ENCODE measurements at regions not wholly inside any gene's neighbourhood (a gene's known extent, or its start where the extent isn't known, plus 50 kb on each side); places are given as distances from the start of the nearest gene placed in this dataset.

DNA sequence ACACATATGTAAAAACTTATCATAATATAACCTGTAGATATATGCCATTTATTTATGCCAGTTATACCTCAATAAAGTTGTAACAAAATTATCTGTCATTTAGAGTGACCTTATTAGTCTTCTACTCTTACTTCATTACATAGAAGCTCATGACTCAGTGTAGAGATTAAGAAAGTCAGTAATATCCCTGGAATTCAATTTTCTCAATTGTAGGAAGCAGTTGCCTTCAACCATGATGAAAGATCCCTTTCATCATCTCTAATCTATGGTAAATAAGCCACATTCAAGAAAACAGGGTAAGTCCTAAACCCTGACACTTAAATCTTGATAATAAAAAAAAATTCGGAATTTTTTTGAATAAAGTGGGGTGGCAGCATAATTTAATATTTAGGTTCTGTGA lies 216.5 kb upstream of the PEX5L start (continued):
- TF ChIP-seq, protein P1, sequence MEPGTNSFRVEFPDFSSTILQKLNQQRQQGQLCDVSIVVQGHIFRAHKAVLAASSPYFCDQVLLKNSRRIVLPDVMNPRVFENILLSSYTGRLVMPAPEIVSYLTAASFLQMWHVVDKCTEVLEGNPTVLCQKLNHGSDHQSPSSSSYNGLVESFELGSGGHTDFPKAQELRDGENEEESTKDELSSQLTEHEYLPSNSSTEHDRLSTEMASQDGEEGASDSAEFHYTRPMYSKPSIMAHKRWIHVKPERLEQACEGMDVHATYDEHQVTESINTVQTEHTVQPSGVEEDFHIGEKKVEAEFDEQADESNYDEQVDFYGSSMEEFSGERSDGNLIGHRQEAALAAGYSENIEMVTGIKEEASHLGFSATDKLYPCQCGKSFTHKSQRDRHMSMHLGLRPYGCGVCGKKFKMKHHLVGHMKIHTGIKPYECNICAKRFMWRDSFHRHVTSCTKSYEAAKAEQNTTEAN (CRISPR knock-in tag; IDR thresholded peaks at IDR 0.05): no peak
- TF ChIP-seq SMAD4 (CRISPR knock-in tag; IDR thresholded peaks at IDR 0.05): no peak
- TF ChIP-seq, protein P2, sequence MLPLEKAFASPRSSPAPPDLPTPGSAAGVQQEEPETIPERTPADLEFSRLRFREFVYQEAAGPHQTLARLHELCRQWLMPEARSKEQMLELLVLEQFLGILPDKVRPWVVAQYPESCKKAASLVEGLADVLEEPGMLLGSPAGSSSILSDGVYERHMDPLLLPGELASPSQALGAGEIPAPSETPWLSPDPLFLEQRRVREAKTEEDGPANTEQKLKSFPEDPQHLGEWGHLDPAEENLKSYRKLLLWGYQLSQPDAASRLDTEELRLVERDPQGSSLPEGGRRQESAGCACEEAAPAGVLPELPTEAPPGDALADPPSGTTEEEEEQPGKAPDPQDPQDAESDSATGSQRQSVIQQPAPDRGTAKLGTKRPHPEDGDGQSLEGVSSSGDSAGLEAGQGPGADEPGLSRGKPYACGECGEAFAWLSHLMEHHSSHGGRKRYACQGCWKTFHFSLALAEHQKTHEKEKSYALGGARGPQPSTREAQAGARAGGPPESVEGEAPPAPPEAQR (CRISPR knock-in tag; IDR thresholded peaks at IDR 0.05): no peak
- TF ChIP-seq ZNF138 (CRISPR knock-in tag; conservative IDR thresholded peaks at IDR 0.05): no peak

DNA sequence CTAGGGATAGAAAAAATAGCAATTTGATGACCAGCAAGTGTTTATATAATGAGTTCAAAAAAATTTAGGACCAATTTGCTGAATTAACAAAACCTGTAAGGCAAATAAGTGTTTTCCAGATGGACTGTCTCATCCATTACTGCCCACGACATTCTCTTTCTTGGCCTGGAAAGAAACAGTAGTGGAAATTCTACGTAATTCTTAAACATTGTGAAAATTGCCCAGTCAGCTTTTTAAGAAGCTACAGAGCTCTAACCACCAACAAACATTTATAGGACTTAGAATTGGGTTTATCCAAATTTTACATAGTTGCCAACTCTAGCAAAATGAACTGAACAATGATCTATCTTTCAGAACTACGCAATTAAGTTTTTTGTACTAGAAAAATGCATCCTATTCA lies 227.7 kb upstream of the PEX5L start:
- TF ChIP-seq, protein P1 (CRISPR knock-in tag; IDR thresholded peaks at IDR 0.05): no peak
- TF ChIP-seq E2F4 (CRISPR knock-in tag; IDR thresholded peaks at IDR 0.05; ENCODE audit: borderline replicate concordance, low read depth): no peak
- TF ChIP-seq MYBL2 (CRISPR knock-in tag; IDR thresholded peaks at IDR 0.05): no peak
- no peak for TF ChIP-seq ELF4 (CRISPR knock-in tag; IDR thresholded peaks at IDR 0.05; ENCODE audit: low read depth)
- TF ChIP-seq GRHL2 (CRISPR knock-in tag; IDR thresholded peaks at IDR 0.05; ENCODE audit: insufficient replicate concordance, severe bottlenecking): no peak
- TF ChIP-seq, protein P3, sequence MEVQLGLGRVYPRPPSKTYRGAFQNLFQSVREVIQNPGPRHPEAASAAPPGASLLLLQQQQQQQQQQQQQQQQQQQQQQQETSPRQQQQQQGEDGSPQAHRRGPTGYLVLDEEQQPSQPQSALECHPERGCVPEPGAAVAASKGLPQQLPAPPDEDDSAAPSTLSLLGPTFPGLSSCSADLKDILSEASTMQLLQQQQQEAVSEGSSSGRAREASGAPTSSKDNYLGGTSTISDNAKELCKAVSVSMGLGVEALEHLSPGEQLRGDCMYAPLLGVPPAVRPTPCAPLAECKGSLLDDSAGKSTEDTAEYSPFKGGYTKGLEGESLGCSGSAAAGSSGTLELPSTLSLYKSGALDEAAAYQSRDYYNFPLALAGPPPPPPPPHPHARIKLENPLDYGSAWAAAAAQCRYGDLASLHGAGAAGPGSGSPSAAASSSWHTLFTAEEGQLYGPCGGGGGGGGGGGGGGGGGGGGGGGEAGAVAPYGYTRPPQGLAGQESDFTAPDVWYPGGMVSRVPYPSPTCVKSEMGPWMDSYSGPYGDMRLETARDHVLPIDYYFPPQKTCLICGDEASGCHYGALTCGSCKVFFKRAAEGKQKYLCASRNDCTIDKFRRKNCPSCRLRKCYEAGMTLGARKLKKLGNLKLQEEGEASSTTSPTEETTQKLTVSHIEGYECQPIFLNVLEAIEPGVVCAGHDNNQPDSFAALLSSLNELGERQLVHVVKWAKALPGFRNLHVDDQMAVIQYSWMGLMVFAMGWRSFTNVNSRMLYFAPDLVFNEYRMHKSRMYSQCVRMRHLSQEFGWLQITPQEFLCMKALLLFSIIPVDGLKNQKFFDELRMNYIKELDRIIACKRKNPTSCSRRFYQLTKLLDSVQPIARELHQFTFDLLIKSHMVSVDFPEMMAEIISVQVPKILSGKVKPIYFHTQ (CRISPR knock-in tag; IDR thresholded peaks at IDR 0.05): no peak
- no peak for TF ChIP-seq CBFB (CRISPR knock-in tag; IDR thresholded peaks at IDR 0.05; ENCODE audit: low read depth)
- H3K27ac Mint-ChIP-seq: no peak overlapping the region
- no peaks in the 10 kb centered on the region for H3K27me3 Mint-ChIP-seq (ENCODE audit: low read depth)

GRCh38 chr3:180265551-180265950 lies 228.8 kb upstream of the PEX5L start:
- POLR2A ChIA-PET: no interaction called here
- Mint-ChIP-seq H3K36me3 (no peaks in the 10 kb centered on the region), H3K27ac (no peak overlapping the region), H3K4me1 (no peaks in the 10 kb centered on the region), H3K9me3 (peaks cover 24% of the 10 kb centered on the region), H3K27me3 (ENCODE audit: low read depth) (no peaks in the 10 kb centered on the region), H3K4me3 (no peak overlapping the region)
- CTCF ChIA-PET: no interaction called here
- TF ChIP-seq SMAD4 (CRISPR knock-in tag; IDR thresholded peaks at IDR 0.05) (no peak), SP1 (CRISPR knock-in tag; conservative IDR thresholded peaks at IDR 0.05) (no peak), NR2C2 (CRISPR knock-in tag; IDR thresholded peaks at IDR 0.05) (no peak), FOXP1 (CRISPR knock-in tag; IDR thresholded peaks at IDR 0.05; ENCODE audit: borderline replicate concordance) (no peak), ZNF317 (CRISPR knock-in tag; IDR thresholded peaks at IDR 0.05; ENCODE audit: borderline replicate concordance, low read depth) (no peak), ZNF396 (CRISPR knock-in tag; IDR thresholded peaks at IDR 0.05; ENCODE audit: borderline replicate concordance) (no peak), ZNF416 (CRISPR knock-in tag; IDR thresholded peaks at IDR 0.05) (no peak), ZNF219 (CRISPR knock-in tag; IDR thresholded peaks at IDR 0.05; ENCODE audit: borderline replicate concordance) (no peak)
- TF ChIP-seq, protein P2 (CRISPR knock-in tag; IDR thresholded peaks at IDR 0.05): no peak
- TF ChIP-seq, protein P4, sequence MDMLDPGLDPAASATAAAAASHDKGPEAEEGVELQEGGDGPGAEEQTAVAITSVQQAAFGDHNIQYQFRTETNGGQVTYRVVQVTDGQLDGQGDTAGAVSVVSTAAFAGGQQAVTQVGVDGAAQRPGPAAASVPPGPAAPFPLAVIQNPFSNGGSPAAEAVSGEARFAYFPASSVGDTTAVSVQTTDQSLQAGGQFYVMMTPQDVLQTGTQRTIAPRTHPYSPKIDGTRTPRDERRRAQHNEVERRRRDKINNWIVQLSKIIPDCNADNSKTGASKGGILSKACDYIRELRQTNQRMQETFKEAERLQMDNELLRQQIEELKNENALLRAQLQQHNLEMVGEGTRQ (CRISPR knock-in tag; IDR thresholded peaks at IDR 0.05): no peak
- TF ChIP-seq, protein P5, sequence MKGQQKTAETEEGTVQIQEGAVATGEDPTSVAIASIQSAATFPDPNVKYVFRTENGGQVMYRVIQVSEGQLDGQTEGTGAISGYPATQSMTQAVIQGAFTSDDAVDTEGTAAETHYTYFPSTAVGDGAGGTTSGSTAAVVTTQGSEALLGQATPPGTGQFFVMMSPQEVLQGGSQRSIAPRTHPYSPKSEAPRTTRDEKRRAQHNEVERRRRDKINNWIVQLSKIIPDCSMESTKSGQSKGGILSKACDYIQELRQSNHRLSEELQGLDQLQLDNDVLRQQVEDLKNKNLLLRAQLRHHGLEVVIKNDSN (CRISPR knock-in tag; IDR thresholded peaks at IDR 0.05): no peak
- DNase-seq (ENCODE audit: low spot score) (no peak), ATAC-seq (no peak)

More for the DNA sequence above, 227.7 kb upstream of the PEX5L start:
- Mint-ChIP-seq H3K4me1 (no peaks in the 10 kb centered on the region), H3K36me3 (0 out of 2 replicates have a peak, but pooled peaks cover 4% of the 10 kb centered on the region), H3K4me3 (no peak overlapping the region), H3K9me3 (peaks cover 29% of the 10 kb centered on the region)
- DNase-seq (ENCODE audit: low spot score) (no peak), ATAC-seq (no peak)
- ChIA-PET POLR2A (no interaction called here), CTCF (no interaction called here)

All from WTC11 (cell line).